Right ventricle myocardium superior (tissue), 1 donor: ENCODE measurements at regions not wholly inside any gene's neighbourhood (a gene's known extent, or its start where the extent isn't known, plus 50 kb on each side); places are given as distances from the start of the nearest gene placed in this dataset.
"Not testable (repeated sequence)": the region's sequence is repeated elsewhere in the genome, so short reads cannot be mapped to it uniquely, and the experiment has no call there.

Source experiments
- ATAC-seq: fragments of 200-7000 bp; cut with Tn5 transposase; one replicate; pipeline ENCODE4 v1.9.1; 2020; ENCODE audit warnings: mild to moderate bottlenecking; ENCODE audit not compliant: poor library complexity
- DNase-seq: peaks from one replicate; pipeline ENCODE4 v3.0.0-alpha.2; 2020
- intact Hi-C: fragments of 100-400 bp; cut with DNase I; formaldehyde crosslinking; loops from one replicate; pipeline ENCODE4 v1.11.2; 2022
- donor health status: DM: no; HTN: yes; CAD: no; lungs with severe emphysema.

- intact Hi-C loops: no loop called here
Measured at GRCh38 chr12:22802883-22803630, 178.1 kb downstream of the ETNK1 start.

GRCh38 chr12:22803725-22804124 is 178.8 kb downstream of the ETNK1 start:
- intact Hi-C loops: no loop called here
- DNase-seq: no peak
- ATAC-seq: no peak

More at GRCh38 chr12:22802883-22803630, 178.1 kb downstream of the ETNK1 start:
- ATAC-seq (no peak), DNase-seq (no peak)

- ATAC-seq: no peak
- DNase-seq: no peak
- intact Hi-C loops: no loop called here
Measured at GRCh38 chr12:22808860-22809259, 183.9 kb downstream of the ETNK1 start.

- ATAC-seq (no peak), DNase-seq (no peak)
- intact Hi-C loops: no loop called here
Measured at GRCh38 chr12:22810036-22810435, 185.1 kb downstream of the ETNK1 start.

GRCh38 chr12:22812531-22812930 is 187.6 kb downstream of the ETNK1 start:
- DNase-seq (no peak), ATAC-seq (no peak)
- intact Hi-C loops: no loop called here

GRCh38 chr12:22821985-22822384 is 197.0 kb downstream of the ETNK1 start:
- DNase-seq (no peak), ATAC-seq (no peak)
- intact Hi-C loops: no loop called here

- intact Hi-C loops: no loop called here
- no peak for DNase-seq
- no peak for ATAC-seq
Measured at GRCh38 chr12:22826026-22826425, 201.1 kb downstream of the ETNK1 start.

- ATAC-seq, intact Hi-C loops, DNase-seq: not testable (repeated sequence)
Measured at GRCh38 chr12:22826446-22826981, 201.5 kb downstream of the ETNK1 start.

GRCh38 chr12:22828066-22828465 is 203.1 kb downstream of the ETNK1 start:
- DNase-seq: no peak
- intact Hi-C loops: no loop called here
- ATAC-seq: no peak

- intact Hi-C loops: no loop called here
- ATAC-seq (no peak), DNase-seq (no peak)
Measured at GRCh38 chr12:22835431-22835830, 210.5 kb downstream of the ETNK1 start.

GRCh38 chr12:22850185-22850584 is 225.2 kb downstream of the ETNK1 start:
- intact Hi-C loops: no loop called here
- ATAC-seq (no peak), DNase-seq (no peak)

- DNase-seq (no peak), ATAC-seq (no peak)
- intact Hi-C loops: no loop called here
Measured at GRCh38 chr12:22851532-22851931, 226.6 kb downstream of the ETNK1 start.

GRCh38 chr12:22855456-22855855 is 230.5 kb downstream of the ETNK1 start:
- ATAC-seq (no peak), DNase-seq (no peak)
- intact Hi-C loops: loop anchor here (5.0 kb wide), 1 partner anchor 127 kb away; no protein-coding TSS in a partner anchor

GRCh38 chr12:22856178-22856577 is 231.2 kb downstream of the ETNK1 start:
- ATAC-seq: no peak
- intact Hi-C loops: loop anchor here (5.0 kb wide), 1 partner anchor 126 kb away; no protein-coding TSS in a partner anchor

GRCh38 chr12:22858849-22859570 is 234.0 kb downstream of the ETNK1 start:
- intact Hi-C loops: loop anchor here (5.0 kb wide), 1 partner anchor 123 kb away; no protein-coding TSS in a partner anchor
- ATAC-seq (peak; percentile 31), DNase-seq (no peak)

More at GRCh38 chr12:22856178-22856577, 231.2 kb downstream of the ETNK1 start:
- no peak for DNase-seq

- ATAC-seq (no peak), DNase-seq (no peak)
- intact Hi-C loops: no loop called here
Measured at GRCh38 chr12:22860926-22861325, 236.0 kb downstream of the ETNK1 start.

GRCh38 chr12:22865822-22866221 is 240.9 kb downstream of the ETNK1 start:
- intact Hi-C loops: no loop called here
- no peak for ATAC-seq
- DNase-seq: no peak

- intact Hi-C loops: no loop called here
- DNase-seq: no peak
- ATAC-seq: no peak
Measured at GRCh38 chr12:22866406-22866805, 241.4 kb downstream of the ETNK1 start.

- intact Hi-C loops: no loop called here
- no peak for ATAC-seq
- no peak for DNase-seq
Measured at GRCh38 chr12:22874151-22874550, 249.2 kb downstream of the ETNK1 start.

GRCh38 chr12:22876262-22876661 is 251.3 kb downstream of the ETNK1 start:
- intact Hi-C loops: no loop called here
- ATAC-seq (no peak), DNase-seq (no peak)
